GM21529 (cell line): ENCODE measurements at regions not wholly inside any gene's neighbourhood (a gene's known extent, or its start where the extent isn't known, plus 50 kb on each side); places are given as distances from the start of the nearest gene placed in this dataset.

Experiments
- ATAC-seq: cut with Tn5 transposase; IDR thresholded peaks from one replicate; pipeline ENCODE4 v1.9.1; 2021; ENCODE audit not compliant: unreplicated experiment

GRCh38 chrX:39381422-39381821 is 580.2 kb downstream of the MID1IP1 start:
- no peak for ATAC-seq

GRCh38 chrX:39384996-39385395 is 583.7 kb downstream of the MID1IP1 start:
- ATAC-seq, result no peak

DNA sequence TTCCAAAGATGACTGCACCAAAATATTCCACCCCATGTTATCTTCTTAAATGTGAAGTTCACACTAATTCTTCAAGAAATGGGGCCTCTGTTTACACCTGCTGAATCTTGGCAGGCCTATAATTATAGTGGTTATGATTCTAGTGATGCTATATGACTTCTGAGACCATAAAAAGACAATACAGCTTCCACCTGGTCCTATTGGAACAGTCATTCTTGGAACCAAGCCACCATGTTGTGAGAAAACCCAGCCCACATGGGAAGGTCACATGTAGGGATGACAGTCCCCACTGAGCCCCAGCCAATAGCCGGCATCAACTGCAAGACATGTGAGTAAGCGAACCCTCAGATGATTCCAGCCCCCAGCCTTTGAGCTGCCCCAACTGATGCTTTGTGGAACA is 587.5 kb downstream of the MID1IP1 start:
- no peak for ATAC-seq

GRCh38 chrX:39396358-39396995 is 595.2 kb downstream of the MID1IP1 start:
- ATAC-seq, result no peak

DNA sequence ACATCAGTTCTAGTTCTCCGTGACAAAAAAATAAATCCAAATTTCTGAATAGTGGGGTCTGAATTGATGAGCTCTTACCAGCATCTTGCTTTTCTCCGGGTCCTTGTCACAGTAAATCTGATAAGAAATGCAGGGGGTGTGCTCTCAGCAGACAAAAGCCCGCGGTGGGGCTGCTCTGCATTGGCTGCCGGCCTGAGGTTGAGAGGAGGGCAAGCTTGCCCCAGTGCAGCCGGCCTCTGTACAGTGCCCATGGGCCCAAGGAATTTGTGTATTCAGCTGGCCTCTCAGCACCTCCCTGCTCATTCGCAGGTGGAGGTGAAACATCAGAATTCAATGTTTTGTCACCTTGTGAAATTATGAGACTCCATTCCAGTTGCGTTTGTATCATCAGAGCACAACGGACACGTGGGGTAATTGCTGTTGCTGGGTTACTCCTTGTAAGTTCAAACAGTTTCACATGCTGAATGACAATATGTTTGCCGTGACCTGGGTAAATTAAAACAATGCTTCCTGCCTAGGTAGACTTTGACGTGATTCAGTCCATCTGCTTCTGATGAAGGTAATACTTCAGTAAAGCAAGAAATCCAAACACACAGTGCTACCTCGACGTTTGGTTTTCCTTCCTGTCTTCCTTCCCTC is 596.4 kb downstream of the MID1IP1 start:
- no peak for ATAC-seq

DNA sequence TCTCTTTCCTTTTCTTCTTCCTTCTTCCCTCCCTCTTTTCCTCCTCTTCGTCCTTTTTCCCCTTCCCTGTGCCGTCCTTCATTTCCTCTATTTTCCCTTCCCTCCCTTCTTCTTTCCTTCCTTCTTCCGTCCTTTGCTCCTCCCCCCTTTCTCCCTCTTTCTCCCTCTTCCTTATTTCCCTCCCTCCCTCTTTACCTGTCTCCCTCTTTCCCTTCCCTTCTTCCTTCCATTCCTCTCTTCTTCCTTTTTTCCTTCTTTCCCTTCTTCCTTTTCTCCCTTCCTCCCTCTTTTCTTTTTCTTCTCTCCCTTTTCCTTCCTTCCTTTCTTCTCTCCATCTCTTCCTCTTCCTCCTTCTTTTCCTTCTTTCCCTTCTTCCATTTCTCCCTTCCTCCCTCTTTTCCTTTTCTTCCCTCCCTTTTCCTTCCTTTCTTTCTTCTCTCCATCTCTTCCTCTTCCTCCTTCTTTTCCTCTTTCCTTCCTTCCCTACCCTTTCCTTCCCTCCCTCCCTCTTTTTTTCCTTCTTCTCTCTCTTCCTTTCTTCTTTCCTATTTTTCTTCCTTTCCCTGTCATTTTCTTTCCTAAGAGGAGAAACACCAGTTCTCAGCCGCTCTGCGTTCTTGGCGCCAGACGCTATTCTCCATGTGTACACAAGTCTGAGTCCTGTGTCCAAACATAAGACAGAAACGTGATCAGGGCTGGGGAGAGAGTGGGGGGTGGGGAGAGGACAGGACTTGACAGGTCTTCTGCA is 597.1 kb downstream of the MID1IP1 start:
- no peak for ATAC-seq

DNA sequence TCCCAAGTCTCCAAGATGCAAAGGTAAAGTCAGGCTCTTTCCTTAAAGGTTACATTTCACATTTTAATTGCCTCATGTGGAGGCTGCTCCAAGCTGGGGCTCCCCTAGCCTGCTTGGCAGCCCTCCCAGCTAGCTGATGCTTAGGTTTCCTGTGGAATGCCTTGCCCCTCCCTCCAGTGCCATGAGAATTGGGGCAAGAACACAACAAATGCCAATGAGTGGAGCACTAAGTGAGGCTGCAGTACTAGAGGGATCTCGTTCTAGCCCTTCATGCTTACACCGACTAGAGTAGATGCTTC is 597.7 kb downstream of the MID1IP1 start:
- ATAC-seq, result no peak

DNA sequence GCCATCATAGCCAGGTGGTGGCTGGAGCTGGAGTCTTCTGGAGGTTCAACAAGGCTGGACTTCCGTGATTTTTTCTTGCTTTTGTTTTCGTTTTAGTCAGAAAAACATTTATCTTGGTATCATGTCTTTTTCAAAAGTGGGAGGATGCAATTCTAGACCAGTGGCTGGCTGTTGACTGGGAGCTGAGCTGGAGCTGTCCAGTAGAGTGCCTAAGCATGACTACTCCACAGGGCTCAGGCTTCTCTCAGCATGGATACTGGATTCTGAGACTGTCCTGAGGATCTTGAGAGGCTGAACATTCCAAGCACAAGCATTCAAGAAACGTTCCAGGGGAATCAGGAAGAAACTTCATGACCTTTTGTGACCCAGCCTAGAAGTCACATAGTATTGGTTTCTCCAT is 598.1 kb downstream of the MID1IP1 start:
- no peak for ATAC-seq

DNA sequence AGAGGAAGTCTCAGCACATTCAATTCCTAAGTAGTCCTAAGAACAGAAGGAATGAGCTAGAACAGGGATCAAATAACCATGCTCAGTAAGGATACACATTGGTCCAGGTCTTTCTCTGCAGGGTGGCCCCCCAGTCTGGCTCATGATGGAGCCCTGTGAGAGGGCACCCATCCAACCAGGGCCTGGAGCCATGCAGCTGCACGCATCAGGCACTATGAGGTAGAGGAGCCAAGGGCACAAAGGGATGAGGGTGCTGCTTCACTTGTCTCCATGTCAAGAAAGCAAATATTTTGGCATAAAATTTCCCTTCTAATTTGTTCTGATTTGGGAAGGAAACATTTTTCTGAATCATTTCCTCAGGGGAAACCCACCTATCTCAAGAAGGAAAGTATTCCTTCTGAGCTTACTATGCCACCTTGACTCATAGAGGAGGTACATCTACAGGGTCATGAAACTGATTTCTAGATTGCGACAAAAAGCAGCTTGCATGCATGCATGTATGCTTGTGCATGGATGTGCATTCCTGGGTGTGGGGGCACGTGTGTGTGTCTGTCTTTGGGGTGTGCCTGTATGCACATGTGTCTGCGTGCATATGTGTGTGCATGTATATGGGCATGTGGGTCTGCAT is 600.3 kb downstream of the MID1IP1 start:
- ATAC-seq, result no peak

DNA sequence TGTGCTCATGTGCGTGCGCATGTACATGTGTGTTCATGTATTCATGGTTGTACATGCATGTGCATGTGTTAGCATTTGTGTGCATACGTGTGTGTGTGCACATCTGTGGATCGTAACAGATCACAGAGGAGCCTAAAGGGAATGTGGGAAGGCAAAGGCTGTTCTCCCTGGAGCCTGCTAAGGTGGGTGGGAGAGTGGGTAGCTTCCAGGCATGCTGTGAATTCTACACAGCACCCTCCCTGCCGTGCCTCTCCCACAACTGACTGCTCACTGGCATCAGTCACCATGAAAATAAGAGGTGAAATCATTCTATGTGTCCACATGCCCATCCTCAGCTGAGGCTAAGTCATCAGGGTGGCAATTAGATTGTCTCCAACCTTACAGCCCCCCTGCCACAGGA is 600.9 kb downstream of the MID1IP1 start:
- no peak for ATAC-seq

DNA sequence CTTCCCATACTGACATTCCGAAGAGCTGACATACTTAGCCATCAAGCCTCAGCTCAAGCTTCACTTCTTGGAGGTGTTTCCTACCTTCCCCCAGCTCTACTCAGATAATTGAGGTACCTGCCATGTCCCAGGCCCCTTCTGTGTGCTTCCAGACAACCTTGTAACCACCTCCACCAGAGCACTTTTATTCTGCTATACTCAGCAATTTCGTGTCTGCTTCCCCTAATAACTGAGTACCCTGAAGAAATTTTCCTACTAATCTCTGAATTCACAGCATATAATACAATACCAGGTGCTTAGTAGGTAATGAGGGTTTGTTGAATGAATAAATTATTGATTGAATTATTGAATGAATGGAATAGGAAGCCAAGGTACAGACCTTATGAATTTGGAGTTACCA is 605.5 kb downstream of the MID1IP1 start:
- no peak for ATAC-seq

GRCh38 chrX:39409246-39409917 is 608.1 kb downstream of the MID1IP1 start:
- ATAC-seq, result no peak

GRCh38 chrX:39414290-39414854 is 613.1 kb downstream of the MID1IP1 start:
- no peak for ATAC-seq

DNA sequence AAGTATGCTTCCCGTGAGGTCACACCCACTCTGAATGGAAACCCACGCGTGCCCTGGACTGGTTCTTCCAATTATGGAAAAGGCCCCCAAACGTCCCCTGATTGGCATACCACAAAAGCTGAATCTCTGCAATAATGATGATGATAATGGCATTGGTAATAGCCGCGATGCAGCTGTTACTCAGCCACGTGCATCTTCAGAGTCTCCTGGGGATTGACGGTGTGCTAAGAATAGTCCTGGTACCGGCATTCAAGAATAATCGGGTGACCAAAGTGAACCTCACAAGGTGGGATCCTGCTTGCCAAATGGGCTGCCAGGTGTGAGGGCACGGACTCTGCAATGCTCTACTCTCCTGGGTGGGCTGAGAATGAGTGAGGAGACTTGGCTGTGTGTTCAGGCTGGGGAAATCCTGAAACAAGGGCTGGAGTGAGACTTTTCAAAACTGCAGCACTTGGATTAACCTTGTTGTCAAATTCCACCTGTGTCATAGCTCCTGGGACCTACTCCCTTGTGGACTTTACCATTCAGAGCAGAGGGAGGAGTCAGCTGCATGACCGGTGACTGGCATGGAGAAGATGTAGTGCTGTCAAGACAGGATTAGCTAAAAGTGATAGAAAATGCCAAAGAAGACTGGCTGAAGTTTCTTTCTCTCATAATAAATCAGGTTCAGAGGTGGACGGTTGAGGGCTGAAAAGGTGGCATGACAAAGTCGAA is 615.4 kb downstream of the MID1IP1 start:
- ATAC-seq, result no peak

- ATAC-seq, result no peak
Measured at GRCh38 chrX:39418254-39418704, 617.0 kb downstream of the MID1IP1 start.

- ATAC-seq, result no peak
Measured at GRCh38 chrX:39418731-39419638, 617.7 kb downstream of the MID1IP1 start.

DNA sequence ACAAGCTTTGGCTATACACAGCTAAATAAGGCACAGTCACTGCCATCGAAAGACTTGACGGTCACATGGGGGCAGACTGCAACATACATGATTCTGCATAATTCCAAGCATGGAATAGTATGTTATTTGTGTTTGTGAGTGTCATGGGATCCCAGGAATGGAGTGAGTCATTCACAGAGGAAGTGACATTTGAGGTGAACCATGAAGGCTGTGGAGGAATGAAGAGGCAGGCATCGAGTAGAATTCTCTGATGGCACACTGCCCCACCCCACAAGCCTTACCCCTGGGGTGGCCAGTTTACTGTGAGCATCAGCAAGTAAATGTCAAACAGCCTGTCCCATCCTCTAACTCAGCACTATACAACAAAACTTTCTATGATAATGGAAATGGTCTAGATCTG is 619.7 kb downstream of the MID1IP1 start:
- ATAC-seq, result no peak

DNA sequence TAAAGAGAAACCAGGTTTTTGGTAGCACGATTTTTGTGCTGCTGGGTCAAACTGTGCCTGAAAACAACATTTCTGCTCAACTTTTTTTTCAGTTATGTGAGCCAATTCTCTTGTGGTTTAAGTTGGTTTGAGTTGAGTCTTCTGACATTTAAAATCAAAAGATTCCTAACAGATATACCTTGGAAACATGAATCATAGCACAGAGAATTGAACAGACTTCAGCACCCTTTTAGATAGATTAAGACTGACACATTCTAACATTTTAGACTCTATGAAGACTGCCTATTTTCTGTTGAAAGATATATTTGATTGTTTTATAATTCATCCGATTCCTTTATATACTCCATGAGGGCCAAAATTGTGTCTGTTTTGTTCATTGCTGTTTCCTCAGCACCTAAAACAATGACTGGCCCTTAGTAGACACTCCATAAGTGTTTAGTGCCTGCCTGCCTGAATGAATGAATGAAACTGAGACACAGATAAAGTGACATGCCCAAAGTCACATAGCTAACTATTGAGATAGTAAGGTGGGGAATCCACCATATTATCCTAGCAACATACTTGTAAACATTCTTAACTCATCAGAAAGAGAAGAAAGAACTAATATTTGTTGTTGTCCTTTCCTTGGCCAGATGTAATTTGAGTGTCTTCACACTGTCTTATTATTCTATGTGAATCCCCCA is 624.0 kb downstream of the MID1IP1 start:
- ATAC-seq, result no peak

GRCh38 chrX:39426101-39426500 is 624.8 kb downstream of the MID1IP1 start:
- no peak for ATAC-seq
